Stimulated activated CD4-positive, alpha-beta T cell treated with anti-CD3 and anti-CD28 coated beads, Interleukin-1b, Interleukin-23, amount 100 ng/mL, for 24 hours (primary cell): ENCODE measurements at regions not wholly inside any gene's neighbourhood (a gene's known extent, or its start where the extent isn't known, plus 50 kb on each side); places are given as distances from the start of the nearest gene placed in this dataset.
"Not testable (repeated sequence)": the region's sequence is repeated elsewhere in the genome, so short reads cannot be mapped to it uniquely, and the experiment has no call there.

Experiments used
- DNase-seq, 4 experiments: peaks; one replicate each; pipeline ENCODE4 v3.0.0-alpha.2; 2020; ENCODE audit warnings: low read depth in 4 of 4, low spot score in 1 of 4

- no peak for DNase-seq
Measured at GRCh38 chr13:80180740-80181355, 160.1 kb downstream of the SPRY2 start.

GRCh38 chr13:80177327-80177726 is 163.6 kb downstream of the SPRY2 start:
- DNase-seq: no peak

- no peak for DNase-seq
Measured at GRCh38 chr13:80173224-80173623, 167.7 kb downstream of the SPRY2 start.

- DNase-seq: no peak
Measured at GRCh38 chr13:80171096-80171495, 169.8 kb downstream of the SPRY2 start.

GRCh38 chr13:80168089-80168850 is 172.7 kb downstream of the SPRY2 start:
- no peak for DNase-seq

- no peak for DNase-seq
Measured at GRCh38 chr13:80166352-80166751, 174.6 kb downstream of the SPRY2 start.

- DNase-seq: no peak
Measured at GRCh38 chr13:80164462-80164861, 176.5 kb downstream of the SPRY2 start.

GRCh38 chr13:80161896-80162295 is 179.0 kb downstream of the SPRY2 start:
- DNase-seq: no peak

- DNase-seq: no peak
Measured at GRCh38 chr13:80161219-80161618, 179.7 kb downstream of the SPRY2 start.

GRCh38 chr13:80160110-80160509 is 180.8 kb downstream of the SPRY2 start:
- no peak for DNase-seq

- DNase-seq: no peak
Measured at GRCh38 chr13:80157261-80157932, 183.5 kb downstream of the SPRY2 start.

GRCh38 chr13:80152142-80152541 is 188.8 kb downstream of the SPRY2 start:
- DNase-seq: not testable (repeated sequence)

GRCh38 chr13:80151016-80151415 is 189.9 kb downstream of the SPRY2 start:
- no peak for DNase-seq

- DNase-seq: no peak
Measured at GRCh38 chr13:80149736-80150135, 191.2 kb downstream of the SPRY2 start.

- DNase-seq: no peak
Measured at GRCh38 chr13:80145171-80145690, 195.7 kb downstream of the SPRY2 start.

- no peak for DNase-seq
Measured at GRCh38 chr13:80144493-80144892, 196.4 kb downstream of the SPRY2 start.

- no peak for DNase-seq
Measured at GRCh38 chr13:80141123-80141849, 199.6 kb downstream of the SPRY2 start.

- DNase-seq: no peak
Measured at GRCh38 chr13:80140685-80141084, 200.2 kb downstream of the SPRY2 start.

- DNase-seq: no peak
Measured at GRCh38 chr13:80139196-80139595, 201.7 kb downstream of the SPRY2 start.

- no peak for DNase-seq
Measured at GRCh38 chr13:80137994-80138393, 202.9 kb downstream of the SPRY2 start.

- no peak for DNase-seq
Measured at GRCh38 chr13:80134346-80134745, 206.6 kb downstream of the SPRY2 start.
